22Rv1 (cell line): ENCODE measurements at regions not wholly inside any gene's neighbourhood (a gene's known extent, or its start where the extent isn't known, plus 50 kb on each side); places are given as distances from the start of the nearest gene placed in this dataset.

Experiments used
- ZFX ChIP-seq: fragments of 450-650 bp; IDR thresholded peaks from 2 replicates; pipeline ENCODE4 v1.6.1; 2017; ENCODE audit warnings: antibody characterized with exemption, borderline replicate concordance
- TF ChIP-seq, protein P1 (sequence below): fragments of 450-650 bp; IDR thresholded peaks from 2 replicates; pipeline ENCODE4 v1.5.1; 2017; ENCODE audit warnings: mild to moderate bottlenecking

DNA sequence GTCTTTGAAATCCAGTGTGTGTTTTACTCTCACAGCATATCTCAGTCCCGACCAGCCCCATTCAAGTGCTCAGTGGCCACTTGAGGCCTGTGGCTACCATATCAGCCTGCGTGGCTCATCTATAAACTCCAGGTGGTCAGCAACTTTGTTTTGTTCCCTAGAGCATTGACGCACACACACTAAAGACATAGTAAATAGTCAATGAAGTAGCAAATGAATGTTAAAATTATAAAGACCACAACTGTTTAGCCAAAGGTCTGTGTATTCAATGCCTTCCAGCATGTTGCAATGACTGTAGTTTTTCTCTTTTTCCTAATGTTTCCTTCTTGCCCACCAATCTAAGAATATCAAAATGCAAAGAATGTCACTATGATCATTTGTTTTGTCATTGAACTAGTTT is 238.2 kb upstream of the ZNF217 start:
- TF ChIP-seq, protein P1, sequence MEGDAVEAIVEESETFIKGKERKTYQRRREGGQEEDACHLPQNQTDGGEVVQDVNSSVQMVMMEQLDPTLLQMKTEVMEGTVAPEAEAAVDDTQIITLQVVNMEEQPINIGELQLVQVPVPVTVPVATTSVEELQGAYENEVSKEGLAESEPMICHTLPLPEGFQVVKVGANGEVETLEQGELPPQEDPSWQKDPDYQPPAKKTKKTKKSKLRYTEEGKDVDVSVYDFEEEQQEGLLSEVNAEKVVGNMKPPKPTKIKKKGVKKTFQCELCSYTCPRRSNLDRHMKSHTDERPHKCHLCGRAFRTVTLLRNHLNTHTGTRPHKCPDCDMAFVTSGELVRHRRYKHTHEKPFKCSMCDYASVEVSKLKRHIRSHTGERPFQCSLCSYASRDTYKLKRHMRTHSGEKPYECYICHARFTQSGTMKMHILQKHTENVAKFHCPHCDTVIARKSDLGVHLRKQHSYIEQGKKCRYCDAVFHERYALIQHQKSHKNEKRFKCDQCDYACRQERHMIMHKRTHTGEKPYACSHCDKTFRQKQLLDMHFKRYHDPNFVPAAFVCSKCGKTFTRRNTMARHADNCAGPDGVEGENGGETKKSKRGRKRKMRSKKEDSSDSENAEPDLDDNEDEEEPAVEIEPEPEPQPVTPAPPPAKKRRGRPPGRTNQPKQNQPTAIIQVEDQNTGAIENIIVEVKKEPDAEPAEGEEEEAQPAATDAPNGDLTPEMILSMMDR: no peak
- TF ChIP-seq ZFX: no peak
